Progenitor cell of endocrine pancreas (in vitro differentiated cells): ENCODE measurements at regions not wholly inside any gene's neighbourhood (a gene's known extent, or its start where the extent isn't known, plus 50 kb on each side); places are given as distances from the start of the nearest gene placed in this dataset.

ENCODE experiments used
- DNase-seq: peaks from one replicate; pipeline ENCODE4 v3.0.0; 2021; ENCODE audit warnings: low spot score; ENCODE audit not compliant: unreplicated experiment
- H3K27ac Mint-ChIP-seq: 2 replicates; pipeline ENCODE4 v1.8.0; 2021; ENCODE audit warnings: mild to moderate bottlenecking, moderate library complexity, mixed read lengths
- H3K27me3 Mint-ChIP-seq: 2 replicates; pipeline ENCODE4 v1.8.0; 2021; ENCODE audit warnings: mixed read lengths
- H3K36me3 Mint-ChIP-seq: 2 replicates; pipeline ENCODE4 v1.8.0; 2022; ENCODE audit warnings: mixed read lengths; ENCODE audit not compliant: insufficient read depth
- H3K4me1 Mint-ChIP-seq: 2 replicates; pipeline ENCODE4 v1.8.0; 2021; ENCODE audit warnings: low read depth, mixed read lengths
- H3K4me3 Mint-ChIP-seq: 2 replicates; pipeline ENCODE4 v1.8.0; 2021; ENCODE audit warnings: low read depth, mild to moderate bottlenecking, moderate library complexity, mixed read lengths
- H3K9me3 Mint-ChIP-seq: 2 replicates; pipeline ENCODE4 v1.8.0; 2021; ENCODE audit warnings: low read depth, mixed read lengths
- TF ChIP-seq, protein P1 (sequence below): fragments of 200-600 bp; sonication (generic); IDR thresholded peaks from one replicate; pipeline ENCODE4 v1.5.0; 2021; ENCODE audit warnings: antibody characterized with exemption, mild to moderate bottlenecking; ENCODE audit not compliant: unreplicated experiment

GRCh38 chr1:93013145-93014065, 52.1 kb upstream of the DIPK1A start:
- H3K27me3 Mint-ChIP-seq: peaks cover 4% of the 10 kb centered on the region
- no peak for DNase-seq
- H3K9me3 Mint-ChIP-seq: no peaks in the 10 kb centered on the region
- H3K36me3 Mint-ChIP-seq: no peaks in the 10 kb centered on the region
- peaks cover 1% of the 10 kb centered on the region for H3K4me1 Mint-ChIP-seq
- TF ChIP-seq, protein P1, sequence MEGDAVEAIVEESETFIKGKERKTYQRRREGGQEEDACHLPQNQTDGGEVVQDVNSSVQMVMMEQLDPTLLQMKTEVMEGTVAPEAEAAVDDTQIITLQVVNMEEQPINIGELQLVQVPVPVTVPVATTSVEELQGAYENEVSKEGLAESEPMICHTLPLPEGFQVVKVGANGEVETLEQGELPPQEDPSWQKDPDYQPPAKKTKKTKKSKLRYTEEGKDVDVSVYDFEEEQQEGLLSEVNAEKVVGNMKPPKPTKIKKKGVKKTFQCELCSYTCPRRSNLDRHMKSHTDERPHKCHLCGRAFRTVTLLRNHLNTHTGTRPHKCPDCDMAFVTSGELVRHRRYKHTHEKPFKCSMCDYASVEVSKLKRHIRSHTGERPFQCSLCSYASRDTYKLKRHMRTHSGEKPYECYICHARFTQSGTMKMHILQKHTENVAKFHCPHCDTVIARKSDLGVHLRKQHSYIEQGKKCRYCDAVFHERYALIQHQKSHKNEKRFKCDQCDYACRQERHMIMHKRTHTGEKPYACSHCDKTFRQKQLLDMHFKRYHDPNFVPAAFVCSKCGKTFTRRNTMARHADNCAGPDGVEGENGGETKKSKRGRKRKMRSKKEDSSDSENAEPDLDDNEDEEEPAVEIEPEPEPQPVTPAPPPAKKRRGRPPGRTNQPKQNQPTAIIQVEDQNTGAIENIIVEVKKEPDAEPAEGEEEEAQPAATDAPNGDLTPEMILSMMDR: no peak
- no peak overlapping the region for H3K4me3 Mint-ChIP-seq
- no peak overlapping the region for H3K27ac Mint-ChIP-seq

GRCh38 chr1:93014168-93014567, 52.9 kb upstream of the DIPK1A start:
- Mint-ChIP-seq H3K4me1 (peaks cover 1% of the 10 kb centered on the region), H3K36me3 (no peaks in the 10 kb centered on the region), H3K4me3 (no peak overlapping the region), H3K27me3 (peaks cover 4% of the 10 kb centered on the region), H3K9me3 (no peaks in the 10 kb centered on the region), H3K27ac (no peak overlapping the region)
- no peak for DNase-seq
- TF ChIP-seq, protein P1: no peak

- Mint-ChIP-seq H3K36me3 (no peaks in the 10 kb centered on the region), H3K9me3 (no peaks in the 10 kb centered on the region), H3K27me3 (peaks cover 9% of the 10 kb centered on the region), H3K4me1 (peaks cover 1% of the 10 kb centered on the region), H3K27ac (no peak overlapping the region), H3K4me3 (no peak overlapping the region)
- no peak for DNase-seq
- TF ChIP-seq, protein P1: no peak
Observed at GRCh38 chr1:93015590-93015989, 54.3 kb upstream of the DIPK1A start.

DNA sequence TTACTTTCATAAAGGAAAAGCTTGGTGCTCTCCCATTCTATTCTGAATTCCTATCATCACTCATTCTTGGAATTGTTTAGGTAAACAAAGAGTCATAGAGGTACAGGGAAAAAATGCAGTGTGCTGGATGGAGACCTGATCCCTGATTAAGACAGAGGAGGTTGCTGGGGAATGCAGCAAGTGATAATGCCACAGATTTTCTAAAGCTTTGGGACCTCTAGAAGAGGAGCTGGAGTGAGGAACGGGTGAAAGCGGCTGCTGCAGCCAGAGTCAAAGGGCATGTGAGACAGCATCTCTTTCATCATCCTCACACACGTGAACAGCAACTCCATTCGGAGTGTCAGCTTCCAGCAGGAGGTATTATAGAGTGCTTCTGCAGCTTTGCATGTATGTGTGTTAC, 54.9 kb upstream of the DIPK1A start:
- H3K4me1 Mint-ChIP-seq: peaks cover 1% of the 10 kb centered on the region
- no peak overlapping the region for H3K27ac Mint-ChIP-seq
- no peaks in the 10 kb centered on the region for H3K9me3 Mint-ChIP-seq
- peaks cover 10% of the 10 kb centered on the region for H3K27me3 Mint-ChIP-seq
- H3K36me3 Mint-ChIP-seq: no peaks in the 10 kb centered on the region
- TF ChIP-seq, protein P1: no peak
- no peak for DNase-seq
- H3K4me3 Mint-ChIP-seq: no peak overlapping the region

- no peak for DNase-seq
- H3K4me1 Mint-ChIP-seq: no peaks in the 10 kb centered on the region
- TF ChIP-seq, protein P1: peak; percentile 76
- H3K27me3 Mint-ChIP-seq: peaks cover 33% of the 10 kb centered on the region
- no peaks in the 10 kb centered on the region for H3K9me3 Mint-ChIP-seq
- no peak overlapping the region for H3K27ac Mint-ChIP-seq
- no peaks in the 10 kb centered on the region for H3K36me3 Mint-ChIP-seq
- H3K4me3 Mint-ChIP-seq: no peak overlapping the region
Observed at GRCh38 chr1:93021539-93022134, 57.4 kb upstream of the MTF2 start.
